H9 (cell line): ENCODE measurements at regions not wholly inside any gene's neighbourhood (a gene's known extent, or its start where the extent isn't known, plus 50 kb on each side); places are given as distances from the start of the nearest gene placed in this dataset.

Source experiments
- DNase-seq: peaks from one replicate; pipeline ENCODE4 v3.0.0-alpha.2; 2017
- H2AFZ ChIP-seq: one replicate; pipeline ENCODE4 v1.6.1; 2013; ENCODE audit warnings: mild to moderate bottlenecking, low read length, control low read depth, moderate library complexity
- H2AK5ac ChIP-seq: 2 replicates; pipeline ENCODE4 v1.6.1; 2013; ENCODE audit warnings: low read length, control low read depth, mixed read lengths; ENCODE audit not compliant: insufficient read length
- H2BK120ac ChIP-seq: one replicate; pipeline ENCODE4 v1.6.1; 2013; ENCODE audit warnings: low read depth, mild to moderate bottlenecking, low read length, control low read depth, inconsistent platforms; ENCODE audit not compliant: poor library complexity, severe bottlenecking
- H2BK12ac ChIP-seq: 2 replicates; pipeline ENCODE4 v1.6.1; 2013; ENCODE audit warnings: low read length, control low read depth, mixed read lengths, low read depth; ENCODE audit not compliant: insufficient read length
- H2BK15ac ChIP-seq: 2 replicates; pipeline ENCODE4 v1.6.1; 2013; ENCODE audit warnings: low read depth, low read length, control low read depth
- H2BK20ac ChIP-seq: one replicate; pipeline ENCODE4 v1.6.1; 2013; ENCODE audit warnings: low read depth, mild to moderate bottlenecking, low read length, control low read depth, inconsistent platforms; ENCODE audit not compliant: poor library complexity, severe bottlenecking
- H2BK5ac ChIP-seq: 2 replicates; pipeline ENCODE4 v1.6.1; 2013; ENCODE audit warnings: low read length, control low read depth, mixed read lengths; ENCODE audit not compliant: insufficient read length
- H3K14ac ChIP-seq: 2 replicates; pipeline ENCODE4 v1.6.1; 2013; ENCODE audit warnings: low read length, control low read depth; ENCODE audit not compliant: insufficient read depth
- H3K18ac ChIP-seq: 2 replicates; pipeline ENCODE4 v1.6.1; 2013; ENCODE audit warnings: low read depth, mild to moderate bottlenecking, mixed read lengths, low read length, control low read depth; ENCODE audit not compliant: insufficient read length
- H3K23ac ChIP-seq: 2 replicates; pipeline ENCODE4 v1.6.1; 2013; ENCODE audit warnings: low read length, control low read depth, mixed read lengths, low read depth; ENCODE audit not compliant: insufficient read length
- H3K23me2 ChIP-seq: 2 replicates; pipeline ENCODE4 v1.6.1; 2013; ENCODE audit warnings: low read depth, mild to moderate bottlenecking, mixed read lengths, low read length, control low read depth; ENCODE audit not compliant: insufficient read length, poor library complexity, severe bottlenecking
- H3K27ac ChIP-seq: 2 replicates; pipeline ENCODE4 v1.5.1; 2013; ENCODE audit warnings: low read length, control low read depth, mixed read lengths, low read depth; ENCODE audit not compliant: insufficient read length
- H3K27me3 ChIP-seq: 2 replicates; pipeline ENCODE4 v1.6.1; 2013; ENCODE audit warnings: low read length, control low read depth, inconsistent platforms; ENCODE audit not compliant: insufficient read depth
- H3K4ac ChIP-seq: 2 replicates; pipeline ENCODE4 v1.6.1; 2013; ENCODE audit warnings: low read depth, mild to moderate bottlenecking, control low read depth, inconsistent platforms, low read length, moderate library complexity
- H3K4me1 ChIP-seq: 2 replicates; pipeline ENCODE4 v1.6.1; 2013; ENCODE audit warnings: low read length, control low read depth, inconsistent platforms; ENCODE audit not compliant: insufficient read depth
- H3K4me2 ChIP-seq: 2 replicates; pipeline ENCODE4 v1.6.1; 2013; ENCODE audit warnings: low read length, control low read depth, mixed read lengths; ENCODE audit not compliant: insufficient read length, insufficient read depth
- H3K56ac ChIP-seq: 2 replicates; pipeline ENCODE4 v1.6.1; 2013; ENCODE audit warnings: low read depth, mild to moderate bottlenecking, mixed read lengths, low read length, control low read depth; ENCODE audit not compliant: insufficient read length
- H3K79me1 ChIP-seq: 2 replicates; pipeline ENCODE4 v1.6.1; 2013; ENCODE audit warnings: low read depth, mild to moderate bottlenecking, moderate library complexity, low read length, control low read depth, inconsistent platforms; ENCODE audit not compliant: insufficient read depth, poor library complexity, severe bottlenecking
- H3K79me2 ChIP-seq: 2 replicates; pipeline ENCODE4 v1.6.1; 2013; ENCODE audit warnings: low read length, control low read depth, inconsistent platforms; ENCODE audit not compliant: insufficient read depth
- H3K9ac ChIP-seq: 2 replicates; pipeline ENCODE4 v1.6.1; 2013; ENCODE audit warnings: low read length, control low read depth, mixed read lengths; ENCODE audit not compliant: insufficient read length; ENCODE audit errors: extremely low read depth
- H3K9me3 ChIP-seq: one replicate; pipeline ENCODE4 v1.6.1; 2013; ENCODE audit warnings: low read depth, low read length, inconsistent platforms; ENCODE audit not compliant: control insufficient read depth
- H3T11ph ChIP-seq: one replicate; pipeline ENCODE4 v1.6.1; 2013; ENCODE audit warnings: mild to moderate bottlenecking, low read length, control low read depth, inconsistent platforms
- H4K20me1 ChIP-seq: one replicate; pipeline ENCODE4 v1.6.1; 2013; ENCODE audit not compliant: control insufficient read depth, insufficient read length, insufficient read depth
- H4K5ac ChIP-seq: 2 replicates; pipeline ENCODE4 v1.6.1; 2013; ENCODE audit warnings: low read depth, mild to moderate bottlenecking, mixed read lengths, low read length, control low read depth; ENCODE audit not compliant: insufficient read length
- H4K8ac ChIP-seq: replicated peaks from 2 replicates; pipeline ENCODE4 v1.6.1; 2013; ENCODE audit warnings: low read length, control low read depth, mixed read lengths, low read depth; ENCODE audit not compliant: insufficient read length
- H4K91ac ChIP-seq: 2 replicates; pipeline ENCODE4 v1.6.1; 2013; ENCODE audit warnings: low read depth, mild to moderate bottlenecking, moderate library complexity, mixed read lengths, low read length, control low read depth; ENCODE audit not compliant: insufficient read length
- H3K27ac Mint-ChIP-seq, 3 experiments: 2 replicates in 2 of 3; 3 replicates in 1 of 3; pipeline ENCODE4 v1.8.0; 2020 to 2021; ENCODE audit warnings: mixed read lengths in 3 of 3, mild to moderate bottlenecking in 1 of 3, moderate library complexity in 1 of 3
- H3K27me3 Mint-ChIP-seq: 2 replicates; pipeline ENCODE4 v1.8.0; 2021; ENCODE audit warnings: low read depth, mild to moderate bottlenecking, moderate library complexity, mixed read lengths
- H3K36me3 Mint-ChIP-seq, 3 experiments: 2 replicates in 2 of 3; 3 replicates in 1 of 3; pipeline ENCODE4 v1.8.0; 2020 to 2021; ENCODE audit warnings: low read depth in 3 of 3, mixed read lengths in 3 of 3; ENCODE audit not compliant: insufficient read depth in 1 of 3
- H3K4me1 Mint-ChIP-seq, 2 experiments: 2 replicates each; pipeline ENCODE4 v1.8.0; 2020; ENCODE audit warnings: mixed read lengths in 2 of 2
- H3K4me3 Mint-ChIP-seq, 2 experiments: 2 replicates in 1 of 2; 3 replicates in 1 of 2; pipeline ENCODE4 v1.8.0; 2020 to 2021; ENCODE audit warnings: mild to moderate bottlenecking in 2 of 2, mixed read lengths in 2 of 2, moderate library complexity in 1 of 2
- H3K9me3 Mint-ChIP-seq, 2 experiments: 2 replicates in 1 of 2; 3 replicates in 1 of 2; pipeline ENCODE4 v1.8.0; 2020; ENCODE audit warnings: mild to moderate bottlenecking in 2 of 2, mixed read lengths in 2 of 2, moderate library complexity in 1 of 2
- WGBS: extraction: QIAGEN DNeasy Blood & Tissue Kit; methylation state at CpG from one replicate; pipeline ENCODE4 v1.1.7; 2013; ENCODE audit warnings: missing lambda C conversion rate, low lambda C conversion rate, mixed read lengths; ENCODE audit not compliant: insufficient read length; ENCODE audit errors: extremely low coverage; 5-methylcytosine and 5-hydroxymethylcytosine counted together
- TF ChIP-seq, protein P1 (sequence below): fragments of 200-600 bp; sonication (generic); conservative IDR thresholded peaks from 3 replicates; pipeline ENCODE4 v1.8.0; 2021; ENCODE audit warnings: antibody characterized with exemption, mild to moderate bottlenecking

DNA sequence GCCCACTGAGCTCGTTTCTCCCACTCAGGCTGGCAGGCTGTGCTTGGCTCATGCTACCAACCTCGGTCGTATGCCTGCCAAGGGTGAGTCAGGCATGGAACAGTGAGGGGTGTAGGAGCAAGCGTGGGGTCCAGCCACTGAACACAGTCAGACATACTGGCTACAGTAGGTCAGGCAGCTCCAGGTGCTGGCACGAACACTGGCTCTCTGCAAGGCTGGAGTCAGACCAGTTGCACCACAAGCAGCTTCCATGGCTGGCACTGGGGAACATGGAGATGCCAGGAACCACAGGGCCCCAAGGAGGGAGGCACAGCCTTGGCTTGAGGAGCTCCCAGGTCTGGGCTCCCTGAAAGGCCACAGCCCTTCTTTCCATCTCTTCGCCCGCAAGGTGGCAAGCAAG is 410.7 kb upstream of the KIRREL3 start:
- WGBS, result no CpG with 5 or more reads among the region's 7 CpGs
- H4K8ac ChIP-seq, result no peak overlapping the region
- Mint-ChIP-seq H3K4me1 (peaks cover 3 to 6% of the 10 kb centered on the region in 2 experiments; a peak in 2 of 4 replicates), H3K9me3 (no peaks in the 10 kb centered on the region; a peak in 1 of 5 replicates), H3K27me3 (no peaks in the 10 kb centered on the region; the same call in 1 of the 2 replicates), H3K4me3 (no peak overlapping the region), H3K36me3 (0 out of 7 replicates have a peak, but pooled peaks cover 0 to 5% (median 0%) of the 10 kb centered on the region in 3 experiments), H3K27ac (no peak overlapping the region)
- no peak overlapping the region for H3K23ac ChIP-seq
- no peak overlapping the region for H2BK15ac ChIP-seq
- no peak overlapping the region for H2AK5ac ChIP-seq
- no peaks in the 10 kb centered on the region for H3K27me3 ChIP-seq
- H3K56ac ChIP-seq, result no peak overlapping the region
- H2BK20ac ChIP-seq, result no peak overlapping the region
- no peaks in the 10 kb centered on the region for H3K23me2 ChIP-seq
- no peak overlapping the region for H2BK12ac ChIP-seq
- no peaks in the 10 kb centered on the region for H3K9me3 ChIP-seq
- H4K5ac ChIP-seq, result no peak overlapping the region
- no peaks in the 10 kb centered on the region for H3K79me1 ChIP-seq
- H3K18ac ChIP-seq, result no peak overlapping the region
- H2AFZ ChIP-seq, result no peak overlapping the region
- no peak overlapping the region for H3K4ac ChIP-seq
- no peaks in the 10 kb centered on the region for H3K79me2 ChIP-seq
- no peak overlapping the region for H2BK120ac ChIP-seq
- no peak overlapping the region for H4K91ac ChIP-seq
- no peaks in the 10 kb centered on the region for H4K20me1 ChIP-seq
- H3K9ac ChIP-seq, result no peak overlapping the region
- H3K14ac ChIP-seq, result no peak overlapping the region
- H2BK5ac ChIP-seq, result no peak overlapping the region
- no peak overlapping the region for H3K4me2 ChIP-seq
- no peaks in the 10 kb centered on the region for H3K4me1 ChIP-seq
- TF ChIP-seq, protein P1, sequence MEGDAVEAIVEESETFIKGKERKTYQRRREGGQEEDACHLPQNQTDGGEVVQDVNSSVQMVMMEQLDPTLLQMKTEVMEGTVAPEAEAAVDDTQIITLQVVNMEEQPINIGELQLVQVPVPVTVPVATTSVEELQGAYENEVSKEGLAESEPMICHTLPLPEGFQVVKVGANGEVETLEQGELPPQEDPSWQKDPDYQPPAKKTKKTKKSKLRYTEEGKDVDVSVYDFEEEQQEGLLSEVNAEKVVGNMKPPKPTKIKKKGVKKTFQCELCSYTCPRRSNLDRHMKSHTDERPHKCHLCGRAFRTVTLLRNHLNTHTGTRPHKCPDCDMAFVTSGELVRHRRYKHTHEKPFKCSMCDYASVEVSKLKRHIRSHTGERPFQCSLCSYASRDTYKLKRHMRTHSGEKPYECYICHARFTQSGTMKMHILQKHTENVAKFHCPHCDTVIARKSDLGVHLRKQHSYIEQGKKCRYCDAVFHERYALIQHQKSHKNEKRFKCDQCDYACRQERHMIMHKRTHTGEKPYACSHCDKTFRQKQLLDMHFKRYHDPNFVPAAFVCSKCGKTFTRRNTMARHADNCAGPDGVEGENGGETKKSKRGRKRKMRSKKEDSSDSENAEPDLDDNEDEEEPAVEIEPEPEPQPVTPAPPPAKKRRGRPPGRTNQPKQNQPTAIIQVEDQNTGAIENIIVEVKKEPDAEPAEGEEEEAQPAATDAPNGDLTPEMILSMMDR, result no peak
- no peak for DNase-seq
- H3K27ac ChIP-seq, result no peak overlapping the region
- H3T11ph ChIP-seq, result no peak overlapping the region
